ENCODE measurements at regions not wholly inside any gene's neighbourhood (a gene's known extent, or its start where the extent isn't known, plus 50 kb on each side); places are given as distances from the start of the nearest gene placed in this dataset.

DNA sequence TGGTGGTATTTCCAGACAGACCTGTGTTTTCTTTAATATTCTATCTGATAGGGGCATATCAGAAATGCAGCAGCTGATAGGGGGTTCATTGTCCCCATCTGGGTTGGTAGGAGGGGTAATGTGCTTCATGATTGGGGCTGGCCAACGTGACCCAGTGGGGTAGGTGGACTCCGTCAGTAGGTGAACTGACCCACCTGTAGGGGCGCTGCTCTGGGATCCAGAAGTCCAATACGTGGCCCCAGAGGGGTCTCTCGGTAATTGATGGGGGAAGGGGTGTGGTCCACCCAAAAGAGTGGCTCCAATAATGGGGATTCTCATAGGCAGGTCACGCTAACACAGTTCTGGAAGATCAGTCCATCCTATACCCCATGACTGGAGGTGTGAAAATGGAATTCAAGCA lies 112.0 kb downstream of the PRLHR start:
- ChIA-PET CTCF (ENCODE audit: low intra/inter-chr PET ratio, low total read pairs) (no interaction called here), POLR2A (no interaction called here)
- no peak for ATAC-seq
- DNase-seq (ENCODE audit: low spot score), result no peak
- no peaks in the 10 kb centered on the region for H4K20me1 ChIP-seq (ENCODE audit: insufficient read depth, low read length)
- no peaks in the 10 kb centered on the region for H3K4me1 ChIP-seq (ENCODE audit: insufficient read depth, low read length)
- in situ Hi-C loops (cut with HindIII; ENCODE audit: extremely low pct_ligation_motif_present, low pct_unique_long_range_greater_than_20kb), result no loop called here
- H2AFZ ChIP-seq (ENCODE audit: low read length), result no peak overlapping the region
- TF ChIP-seq JUNB (CRISPR knock-in tag; IDR thresholded peaks at IDR 0.05; ENCODE audit: borderline replicate concordance) (no peak), PHF21A (CRISPR knock-in tag; IDR thresholded peaks at IDR 0.05) (no peak), ZNF841 (CRISPR knock-in tag; IDR thresholded peaks at IDR 0.05; ENCODE audit: borderline replicate concordance) (no peak), NCOA2 (CRISPR knock-in tag; IDR thresholded peaks at IDR 0.05) (no peak), KAT8 (CRISPR knock-in tag; IDR thresholded peaks at IDR 0.05) (no peak), PHF20 (CRISPR knock-in tag; IDR thresholded peaks at IDR 0.05) (no peak), ZNF160 (CRISPR knock-in tag; IDR thresholded peaks at IDR 0.05) (no peak), ZFP36L1 (CRISPR knock-in tag; IDR thresholded peaks at IDR 0.05) (no peak), SIX4 (CRISPR knock-in tag; IDR thresholded peaks at IDR 0.05) (no peak), ZNF773 (CRISPR knock-in tag; IDR thresholded peaks at IDR 0.05; ENCODE audit: borderline replicate concordance) (no peak), ZSCAN25 (CRISPR knock-in tag; IDR thresholded peaks at IDR 0.05) (no peak), NFIC (IDR thresholded peaks at IDR 0.05; ENCODE audit: low read length) (no peak), CAMTA2 (CRISPR knock-in tag; IDR thresholded peaks at IDR 0.05; ENCODE audit: borderline replicate concordance) (no peak), ZNF24 (IDR thresholded peaks at IDR 0.05) (no peak), HMGA1 (CRISPR knock-in tag; conservative IDR thresholded peaks at IDR 0.05) (no peak), HOXA9 (CRISPR knock-in tag; IDR thresholded peaks at IDR 0.05; ENCODE audit: borderline replicate concordance) (no peak)
- TF ChIP-seq, protein P1, sequence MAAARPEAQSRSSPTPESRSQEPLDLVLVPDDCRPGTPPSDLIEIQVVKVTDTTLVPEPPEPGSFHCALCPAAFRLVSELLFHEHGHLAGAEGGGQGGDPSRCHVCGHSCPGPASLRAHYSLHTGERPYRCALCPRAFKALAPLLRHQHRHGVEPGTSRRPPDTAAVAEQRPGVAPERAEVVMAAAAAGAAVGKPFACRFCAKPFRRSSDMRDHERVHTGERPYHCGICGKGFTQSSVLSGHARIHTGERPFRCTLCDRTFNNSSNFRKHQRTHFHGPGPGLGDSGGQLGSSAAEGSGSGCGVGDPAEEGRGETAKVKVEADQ (CRISPR knock-in tag; IDR thresholded peaks at IDR 0.05; ENCODE audit: borderline replicate concordance), result no peak
- TF ChIP-seq, protein P2, sequence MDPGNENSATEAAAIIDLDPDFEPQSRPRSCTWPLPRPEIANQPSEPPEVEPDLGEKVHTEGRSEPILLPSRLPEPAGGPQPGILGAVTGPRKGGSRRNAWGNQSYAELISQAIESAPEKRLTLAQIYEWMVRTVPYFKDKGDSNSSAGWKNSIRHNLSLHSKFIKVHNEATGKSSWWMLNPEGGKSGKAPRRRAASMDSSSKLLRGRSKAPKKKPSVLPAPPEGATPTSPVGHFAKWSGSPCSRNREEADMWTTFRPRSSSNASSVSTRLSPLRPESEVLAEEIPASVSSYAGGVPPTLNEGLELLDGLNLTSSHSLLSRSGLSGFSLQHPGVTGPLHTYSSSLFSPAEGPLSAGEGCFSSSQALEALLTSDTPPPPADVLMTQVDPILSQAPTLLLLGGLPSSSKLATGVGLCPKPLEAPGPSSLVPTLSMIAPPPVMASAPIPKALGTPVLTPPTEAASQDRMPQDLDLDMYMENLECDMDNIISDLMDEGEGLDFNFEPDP (CRISPR knock-in tag; conservative IDR thresholded peaks at IDR 0.05), result no peak
- TF ChIP-seq, protein P3, sequence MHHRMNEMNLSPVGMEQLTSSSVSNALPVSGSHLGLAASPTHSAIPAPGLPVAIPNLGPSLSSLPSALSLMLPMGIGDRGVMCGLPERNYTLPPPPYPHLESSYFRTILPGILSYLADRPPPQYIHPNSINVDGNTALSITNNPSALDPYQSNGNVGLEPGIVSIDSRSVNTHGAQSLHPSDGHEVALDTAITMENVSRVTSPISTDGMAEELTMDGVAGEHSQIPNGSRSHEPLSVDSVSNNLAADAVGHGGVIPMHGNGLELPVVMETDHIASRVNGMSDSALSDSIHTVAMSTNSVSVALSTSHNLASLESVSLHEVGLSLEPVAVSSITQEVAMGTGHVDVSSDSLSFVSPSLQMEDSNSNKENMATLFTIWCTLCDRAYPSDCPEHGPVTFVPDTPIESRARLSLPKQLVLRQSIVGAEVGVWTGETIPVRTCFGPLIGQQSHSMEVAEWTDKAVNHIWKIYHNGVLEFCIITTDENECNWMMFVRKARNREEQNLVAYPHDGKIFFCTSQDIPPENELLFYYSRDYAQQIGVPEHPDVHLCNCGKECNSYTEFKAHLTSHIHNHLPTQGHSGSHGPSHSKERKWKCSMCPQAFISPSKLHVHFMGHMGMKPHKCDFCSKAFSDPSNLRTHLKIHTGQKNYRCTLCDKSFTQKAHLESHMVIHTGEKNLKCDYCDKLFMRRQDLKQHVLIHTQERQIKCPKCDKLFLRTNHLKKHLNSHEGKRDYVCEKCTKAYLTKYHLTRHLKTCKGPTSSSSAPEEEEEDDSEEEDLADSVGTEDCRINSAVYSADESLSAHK (CRISPR knock-in tag; IDR thresholded peaks at IDR 0.05; ENCODE audit: borderline replicate concordance), result no peak
- TF ChIP-seq, protein P4, sequence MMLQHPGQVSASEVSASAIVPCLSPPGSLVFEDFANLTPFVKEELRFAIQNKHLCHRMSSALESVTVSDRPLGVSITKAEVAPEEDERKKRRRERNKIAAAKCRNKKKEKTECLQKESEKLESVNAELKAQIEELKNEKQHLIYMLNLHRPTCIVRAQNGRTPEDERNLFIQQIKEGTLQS (CRISPR knock-in tag; IDR thresholded peaks at IDR 0.05), result no peak
- no peak overlapping the region for H3K27ac ChIP-seq (ENCODE audit: extremely low read length, insufficient read depth, low read length)
- no peaks in the 10 kb centered on the region; a peak in 1 of 5 replicates for H3K27me3 ChIP-seq (ENCODE audit: control insufficient read depth in 1 of 2, insufficient read depth in 2 of 2, low read length in 2 of 2)
- H3K79me2 ChIP-seq (ENCODE audit: insufficient read depth, low read length), result no peaks in the 10 kb centered on the region
- no peak overlapping the region for H3K9ac ChIP-seq (ENCODE audit: insufficient read depth, low read depth, low read length)
- no peak overlapping the region for H3K4me2 ChIP-seq (ENCODE audit: low read depth, low read length)
- H3K4me3 ChIP-seq (replicated peaks in 1 of 3; ENCODE audit: insufficient read depth in 1 of 3, low read depth in 2 of 3, low read length in 3 of 3), result no peak overlapping the region
- no peaks in the 10 kb centered on the region for H3K9me3 ChIP-seq (ENCODE audit: low read length)
- BruUV-seq (replicated peaks), result no TSS peak
- 30% methylated on average over 6 of the region's 6 CpGs for WGBS (ENCODE audit: low lambda C conversion rate)
- no peak for FAIRE-seq
- no peaks in the 10 kb centered on the region for H3K36me3 ChIP-seq (replicated peaks in 1 of 2; ENCODE audit: control insufficient read depth in 1 of 2, insufficient read depth in 2 of 2, low read length in 2 of 2)
- intact Hi-C loops (cut with micrococcal nuclease; ENCODE audit: unreplicated experiment), result no loop called here
